ENCODE measurements at regions not wholly inside any gene's neighbourhood (a gene's known extent, or its start where the extent isn't known, plus 50 kb on each side); places are given as distances from the start of the nearest gene placed in this dataset.

- Mint-ChIP-seq H3K27ac (no peak overlapping the region), H3K27me3 (ENCODE audit: low read depth) (no peaks in the 10 kb centered on the region), H3K4me3 (no peak overlapping the region), H3K4me1 (ENCODE audit: low read depth) (no peaks in the 10 kb centered on the region), H3K36me3 (ENCODE audit: low read depth) (no peaks in the 10 kb centered on the region), H3K9me3 (peaks cover 37% of the 10 kb centered on the region)
- DNase-seq (ENCODE audit: low spot score), result no peak
Measured at GRCh38 chr11:97367406-97368083, 977.7 kb downstream of the JRKL start.

- H3K36me3 Mint-ChIP-seq (ENCODE audit: low read depth), result no peaks in the 10 kb centered on the region
- H3K9me3 Mint-ChIP-seq, result peaks cover 21% of the 10 kb centered on the region
- DNase-seq (ENCODE audit: low spot score), result no peak
- no peaks in the 10 kb centered on the region for H3K4me1 Mint-ChIP-seq (ENCODE audit: low read depth)
- no peak overlapping the region for H3K4me3 Mint-ChIP-seq
- no peaks in the 10 kb centered on the region for H3K27me3 Mint-ChIP-seq (ENCODE audit: low read depth)
- H3K27ac Mint-ChIP-seq, result no peak overlapping the region
Measured at GRCh38 chr11:97389270-97389669, 999.5 kb downstream of the JRKL start.

GRCh38 chr11:97398246-97398645 is 1008.4 kb downstream of the JRKL start:
- Mint-ChIP-seq H3K27ac (no peak overlapping the region), H3K4me3 (no peak overlapping the region), H3K9me3 (peaks cover 23% of the 10 kb centered on the region), H3K4me1 (ENCODE audit: low read depth) (no peaks in the 10 kb centered on the region), H3K27me3 (ENCODE audit: low read depth) (no peaks in the 10 kb centered on the region), H3K36me3 (ENCODE audit: low read depth) (no peaks in the 10 kb centered on the region)
- DNase-seq (ENCODE audit: low spot score), result no peak

- Mint-ChIP-seq H3K36me3 (ENCODE audit: low read depth) (no peaks in the 10 kb centered on the region), H3K4me3 (no peak overlapping the region), H3K27me3 (ENCODE audit: low read depth) (no peaks in the 10 kb centered on the region), H3K4me1 (ENCODE audit: low read depth) (no peaks in the 10 kb centered on the region), H3K9me3 (peaks cover 40% of the 10 kb centered on the region), H3K27ac (no peak overlapping the region)
- DNase-seq (ENCODE audit: low spot score), result no peak
Measured at GRCh38 chr11:97409141-97409540, 1019.3 kb downstream of the JRKL start.

GRCh38 chr11:97414801-97415200 is 1025.0 kb downstream of the JRKL start:
- Mint-ChIP-seq H3K27ac (no peak overlapping the region), H3K36me3 (ENCODE audit: low read depth) (no peaks in the 10 kb centered on the region), H3K27me3 (ENCODE audit: low read depth) (no peaks in the 10 kb centered on the region), H3K4me3 (no peak overlapping the region), H3K9me3 (peaks cover 17% of the 10 kb centered on the region), H3K4me1 (ENCODE audit: low read depth) (no peaks in the 10 kb centered on the region)
- no peak for DNase-seq (ENCODE audit: low spot score)

GRCh38 chr11:97419729-97420128 is 1029.9 kb downstream of the JRKL start:
- Mint-ChIP-seq H3K27ac (no peak overlapping the region), H3K36me3 (ENCODE audit: low read depth) (no peaks in the 10 kb centered on the region), H3K4me3 (no peak overlapping the region), H3K27me3 (ENCODE audit: low read depth) (no peaks in the 10 kb centered on the region), H3K9me3 (peaks cover 18% of the 10 kb centered on the region), H3K4me1 (ENCODE audit: low read depth) (no peaks in the 10 kb centered on the region)
- no peak for DNase-seq (ENCODE audit: low spot score)

GRCh38 chr11:97428247-97428790 is 1038.5 kb downstream of the JRKL start:
- Mint-ChIP-seq H3K4me3 (no peak overlapping the region), H3K27me3 (ENCODE audit: low read depth) (no peaks in the 10 kb centered on the region), H3K36me3 (ENCODE audit: low read depth) (no peaks in the 10 kb centered on the region), H3K27ac (no peak overlapping the region), H3K4me1 (ENCODE audit: low read depth) (no peaks in the 10 kb centered on the region), H3K9me3 (no peaks in the 10 kb centered on the region)
- DNase-seq (ENCODE audit: low spot score), result no peak

GRCh38 chr11:97430877-97431276 is 1041.1 kb downstream of the JRKL start:
- no peaks in the 10 kb centered on the region for H3K4me1 Mint-ChIP-seq (ENCODE audit: low read depth)
- H3K9me3 Mint-ChIP-seq, result peaks cover 4% of the 10 kb centered on the region
- H3K4me3 Mint-ChIP-seq, result no peak overlapping the region
- H3K27me3 Mint-ChIP-seq (ENCODE audit: low read depth), result no peaks in the 10 kb centered on the region
- H3K36me3 Mint-ChIP-seq (ENCODE audit: low read depth), result no peaks in the 10 kb centered on the region
- H3K27ac Mint-ChIP-seq, result no peak overlapping the region
- no peak for DNase-seq (ENCODE audit: low spot score)

- no peak for DNase-seq (ENCODE audit: low spot score)
- Mint-ChIP-seq H3K4me3 (no peak overlapping the region), H3K9me3 (peaks cover 9% of the 10 kb centered on the region), H3K36me3 (ENCODE audit: low read depth) (no peaks in the 10 kb centered on the region), H3K27ac (no peak overlapping the region), H3K4me1 (ENCODE audit: low read depth) (no peaks in the 10 kb centered on the region), H3K27me3 (ENCODE audit: low read depth) (no peaks in the 10 kb centered on the region)
Measured at GRCh38 chr11:97432926-97433325, 1043.1 kb downstream of the JRKL start.

- DNase-seq (ENCODE audit: low spot score), result no peak
- Mint-ChIP-seq H3K36me3 (ENCODE audit: low read depth) (no peaks in the 10 kb centered on the region), H3K4me3 (no peak overlapping the region), H3K4me1 (ENCODE audit: low read depth) (no peaks in the 10 kb centered on the region), H3K27me3 (ENCODE audit: low read depth) (no peaks in the 10 kb centered on the region), H3K9me3 (peaks cover 24% of the 10 kb centered on the region), H3K27ac (no peak overlapping the region)
Measured at GRCh38 chr11:97445561-97445960, 1055.7 kb downstream of the JRKL start.

- no peak overlapping the region for H3K4me3 Mint-ChIP-seq
- no peaks in the 10 kb centered on the region for H3K36me3 Mint-ChIP-seq (ENCODE audit: low read depth)
- peaks cover 23% of the 10 kb centered on the region for H3K9me3 Mint-ChIP-seq
- no peaks in the 10 kb centered on the region for H3K4me1 Mint-ChIP-seq (ENCODE audit: low read depth)
- H3K27me3 Mint-ChIP-seq (ENCODE audit: low read depth), result no peaks in the 10 kb centered on the region
- H3K27ac Mint-ChIP-seq, result no peak overlapping the region
- no peak for DNase-seq (ENCODE audit: low spot score)
Measured at GRCh38 chr11:97451441-97451840, 1061.6 kb downstream of the JRKL start.

- Mint-ChIP-seq H3K4me1 (ENCODE audit: low read depth) (no peaks in the 10 kb centered on the region), H3K27ac (no peak overlapping the region), H3K9me3 (peaks cover 31% of the 10 kb centered on the region), H3K36me3 (ENCODE audit: low read depth) (no peaks in the 10 kb centered on the region), H3K27me3 (ENCODE audit: low read depth) (no peaks in the 10 kb centered on the region), H3K4me3 (no peak overlapping the region)
- DNase-seq (ENCODE audit: low spot score), result no peak
Measured at GRCh38 chr11:97454988-97455387, 1065.2 kb downstream of the JRKL start.

- peaks cover 56% of the 10 kb centered on the region for H3K9me3 Mint-ChIP-seq
- H3K4me1 Mint-ChIP-seq (ENCODE audit: low read depth), result no peaks in the 10 kb centered on the region
- H3K27me3 Mint-ChIP-seq (ENCODE audit: low read depth), result no peaks in the 10 kb centered on the region
- H3K27ac Mint-ChIP-seq, result no peak overlapping the region
- no peak for DNase-seq (ENCODE audit: low spot score)
- no peak overlapping the region for H3K4me3 Mint-ChIP-seq
- H3K36me3 Mint-ChIP-seq (ENCODE audit: low read depth), result no peaks in the 10 kb centered on the region
Measured at GRCh38 chr11:97460091-97460490, 1070.3 kb downstream of the JRKL start.

GRCh38 chr11:97461044-97461880 is 1071.4 kb downstream of the JRKL start:
- Mint-ChIP-seq H3K4me3 (no peak overlapping the region), H3K4me1 (ENCODE audit: low read depth) (no peaks in the 10 kb centered on the region), H3K27ac (no peak overlapping the region), H3K27me3 (ENCODE audit: low read depth) (no peaks in the 10 kb centered on the region), H3K36me3 (ENCODE audit: low read depth) (no peaks in the 10 kb centered on the region), H3K9me3 (peaks cover 50% of the 10 kb centered on the region)
- DNase-seq (ENCODE audit: low spot score), result no peak

Data from T-helper 2 cell treated with Interferon-gamma antibody and Interleukin-4, amounts not matched to agents 5 μg/mL and 100 μg/mL, for 36 hours (primary cell).